HepG2 (cell line): ENCODE measurements at regions not wholly inside any gene's neighbourhood (a gene's known extent, or its start where the extent isn't known, plus 50 kb on each side); places are given as distances from the start of the nearest gene placed in this dataset.

ENCODE experiments used
- ATAC-seq: fragments of 200-7000 bp; cut with Tn5 transposase; 3 replicates; pipeline ENCODE4 v1.9.1; 2020; ENCODE audit warnings: mild to moderate bottlenecking, moderate library complexity
- BruUV-seq: library from RNA; stranded (reverse); fragments of 400-500 nt; replicated peaks from 2 replicates; lab custom pipeline; 2021; lab: Mats Ljungman, UMichigan
- CTCF ChIA-PET: fragments of 300-600 bp; formaldehyde crosslinking; extraction: SDS; loops from one replicate; lab custom pipeline; 2021; ENCODE audit warnings: low total read pairs, inconsistent platforms, low intra/inter-chr PET ratio; lab: Yijun Ruan, JAX
- POLR2A ChIA-PET: fragments of 350-600 bp; sonication (Branson Sonifier 250); formaldehyde crosslinking; loops from one replicate; lab custom pipeline; 2020; ENCODE audit warnings: antibody characterized with exemption, inconsistent platforms; lab: Yijun Ruan, JAX
- DNase-seq: peaks from one replicate; pipeline ENCODE4 v3.0.0-alpha.2; 2015; ENCODE audit warnings: low spot score
- FAIRE-seq: peaks from 3 replicates; lab custom pipeline; 2011; peaks lifted over from hg19 to GRCh38; lab: Jason Lieb, UNC
- H2AFZ ChIP-seq: one replicate; pipeline ENCODE4 v1.6.1; 2011; ENCODE audit warnings: low read length, inconsistent platforms
- H3K27ac ChIP-seq: fragments of 300-600 bp; 3 replicates; pipeline ENCODE4 v1.8.0; 2011; ENCODE audit warnings: mixed run types, mild to moderate bottlenecking, mixed read lengths, low read length, inconsistent platforms; ENCODE audit not compliant: insufficient read depth; ENCODE audit errors: extremely low read length
- H3K27me3 ChIP-seq, 2 experiments: fragments of 200-600 bp in 1 of 2; 2 replicates in 1 of 2; 3 replicates in 1 of 2; pipeline versions ENCODE4 v1.6.0 to v1.8.0; 2011; ENCODE audit warnings: low read length in 2 of 2, mild to moderate bottlenecking in 2 of 2, moderate library complexity in 2 of 2, inconsistent platforms in 1 of 2; ENCODE audit not compliant: insufficient read depth in 2 of 2, control insufficient read depth in 1 of 2
- H3K36me3 ChIP-seq, 2 experiments: fragments of 200-600 bp in 1 of 2; replicated peaks in 1 of 2; 2 replicates in 1 of 2; 3 replicates in 1 of 2; pipeline versions ENCODE4 v1.5.1 to v1.8.0; 2011; ENCODE audit warnings: low read length in 2 of 2, inconsistent platforms in 1 of 2; ENCODE audit not compliant: insufficient read depth in 2 of 2, control insufficient read depth in 1 of 2
- H3K4me1 ChIP-seq: 2 replicates; pipeline ENCODE4 v1.5.1; 2012; ENCODE audit warnings: low read length, inconsistent platforms; ENCODE audit not compliant: insufficient read depth
- H3K4me2 ChIP-seq: 2 replicates; pipeline ENCODE4 v1.6.0; 2011; ENCODE audit warnings: low read depth, low read length, inconsistent platforms
- H3K4me3 ChIP-seq, 3 experiments: fragments of 200-600 bp in 1 of 3; sonication (generic), shearing (Covaris generic) in 1 of 3; replicated peaks in 1 of 3; 2 replicates each; pipeline ENCODE4 v1.5.1; 2011 to 2016; ENCODE audit warnings: low read length in 3 of 3, inconsistent platforms in 2 of 3, low read depth in 2 of 3, mild to moderate bottlenecking in 2 of 3, control low read depth in 1 of 3, mixed read lengths in 1 of 3; ENCODE audit not compliant: insufficient read depth in 1 of 3
- H3K79me2 ChIP-seq: one replicate; pipeline ENCODE4 v1.6.1; 2011; ENCODE audit warnings: low read length, inconsistent platforms; ENCODE audit not compliant: insufficient read depth
- H3K9ac ChIP-seq: 2 replicates; pipeline ENCODE4 v1.6.0; 2011; ENCODE audit warnings: mild to moderate bottlenecking, low read depth, low read length, inconsistent platforms; ENCODE audit not compliant: insufficient read depth
- H3K9me3 ChIP-seq: 2 replicates; pipeline ENCODE4 v1.5.1; 2012; ENCODE audit warnings: mild to moderate bottlenecking, low read length
- H4K20me1 ChIP-seq: 2 replicates; pipeline ENCODE4 v1.6.0; 2011; ENCODE audit warnings: inconsistent platforms, mild to moderate bottlenecking, low read length, moderate library complexity; ENCODE audit not compliant: insufficient read depth
- ATF7 ChIP-seq, 2 experiments: fragments of 450-650 bp in 1 of 2; sonication (generic) in 1 of 2; formaldehyde crosslinking in 1 of 2; IDR thresholded peaks; 2 replicates each; pipeline versions ENCODE4 v1.4.0 to v1.6.1; 2016 to 2020; ENCODE audit warnings: antibody characterized with exemption in 1 of 2, mild to moderate bottlenecking in 1 of 2, missing genetic modification reagents in 1 of 2
- HNF4G ChIP-seq, 2 experiments: sonication (generic) in 1 of 2; formaldehyde crosslinking in 1 of 2; IDR thresholded peaks; 2 replicates each; pipeline versions ENCODE4 v1.4.0 to v1.6.1; 2011 to 2020; ENCODE audit warnings: borderline replicate concordance in 2 of 2, low read depth in 2 of 2, mild to moderate bottlenecking in 2 of 2, low read length in 1 of 2, missing genetic modification reagents in 1 of 2, moderate library complexity in 1 of 2
- IRF1 ChIP-seq: sonication (generic); formaldehyde crosslinking; IDR thresholded peaks from 2 replicates; pipeline ENCODE4 v1.4.0; 2020; ENCODE audit warnings: low read depth, mild to moderate bottlenecking, missing genetic modification reagents
- PAWR ChIP-seq: sonication (generic); formaldehyde crosslinking; IDR thresholded peaks from 2 replicates; pipeline ENCODE4 v1.4.0; 2020; ENCODE audit warnings: missing genetic modification reagents, mild to moderate bottlenecking, borderline replicate concordance
- RNF2 ChIP-seq: fragments of 450-650 bp; conservative IDR thresholded peaks from 2 replicates; pipeline ENCODE4 v1.6.1; 2016; ENCODE audit warnings: low read depth
- TOPORS ChIP-seq: sonication (generic); formaldehyde crosslinking; IDR thresholded peaks from 2 replicates; pipeline ENCODE4 v1.8.0; 2023; ENCODE audit warnings: mild to moderate bottlenecking, missing genetic modification reagents
- WIZ ChIP-seq: sonication (generic); formaldehyde crosslinking; IDR thresholded peaks from 2 replicates; pipeline ENCODE4 v1.5.1; 2020; ENCODE audit warnings: mild to moderate bottlenecking, missing genetic modification reagents
- ZBTB1 ChIP-seq: sonication (generic); formaldehyde crosslinking; IDR thresholded peaks from 2 replicates; pipeline ENCODE4 v1.4.0; 2020; ENCODE audit warnings: missing genetic modification reagents, borderline replicate concordance
- ZNF138 ChIP-seq: sonication (generic); formaldehyde crosslinking; IDR thresholded peaks from 2 replicates; pipeline ENCODE4 v1.5.0; 2020; ENCODE audit warnings: mild to moderate bottlenecking, low read depth, missing genetic modification reagents
- ZNF547 ChIP-seq: sonication (generic); formaldehyde crosslinking; IDR thresholded peaks from 2 replicates; pipeline ENCODE4 v1.5.1; 2020; ENCODE audit warnings: mild to moderate bottlenecking, missing genetic modification reagents
- ZNF572 ChIP-seq: sonication (generic); formaldehyde crosslinking; IDR thresholded peaks from 2 replicates; pipeline ENCODE4 v1.5.1; 2020; ENCODE audit warnings: mild to moderate bottlenecking, missing genetic modification reagents
- WGBS: methylation state at CpG from one replicate; pipeline ENCODE4 v1.1.6; 2017; ENCODE audit warnings: low lambda C conversion rate; 5-methylcytosine and 5-hydroxymethylcytosine counted together
- in situ Hi-C: cut with HindIII; loops from 2 replicates; pipeline ENCODE4 v1.10.0; 2017; ENCODE audit warnings: low pct_unique_long_range_greater_than_20kb; ENCODE audit not compliant: extremely low pct_ligation_motif_present
- intact Hi-C: fragments of 100-400 bp; cut with micrococcal nuclease; formaldehyde crosslinking; loops from one replicate; pipeline ENCODE4 v1.10.0; 2022; ENCODE audit not compliant: unreplicated experiment
- TF ChIP-seq, protein P1 (sequence below): sonication (generic); formaldehyde crosslinking; IDR thresholded peaks from 2 replicates; pipeline ENCODE4 v1.4.0; 2020; ENCODE audit warnings: missing genetic modification reagents
- TF ChIP-seq, protein P2 (sequence below), 2 experiments: sonication (generic) in 1 of 2; formaldehyde crosslinking in 1 of 2; IDR thresholded peaks; 2 replicates each; pipeline versions ENCODE4 v1.4.0 to v1.6.1; 2016 to 2020; ENCODE audit warnings: borderline replicate concordance in 1 of 2, low read depth in 1 of 2, mild to moderate bottlenecking in 1 of 2, missing genetic modification reagents in 1 of 2
- TF ChIP-seq, protein P3 (sequence below): sonication (generic); formaldehyde crosslinking; IDR thresholded peaks from 2 replicates; pipeline ENCODE4 v1.4.0; 2020; ENCODE audit warnings: mild to moderate bottlenecking, missing genetic modification reagents, borderline replicate concordance

- TF ChIP-seq PAWR (CRISPR knock-in tag) (no peak), ZNF547 (CRISPR knock-in tag) (no peak), ZNF572 (CRISPR knock-in tag) (no peak)
- TF ChIP-seq, protein P1, sequence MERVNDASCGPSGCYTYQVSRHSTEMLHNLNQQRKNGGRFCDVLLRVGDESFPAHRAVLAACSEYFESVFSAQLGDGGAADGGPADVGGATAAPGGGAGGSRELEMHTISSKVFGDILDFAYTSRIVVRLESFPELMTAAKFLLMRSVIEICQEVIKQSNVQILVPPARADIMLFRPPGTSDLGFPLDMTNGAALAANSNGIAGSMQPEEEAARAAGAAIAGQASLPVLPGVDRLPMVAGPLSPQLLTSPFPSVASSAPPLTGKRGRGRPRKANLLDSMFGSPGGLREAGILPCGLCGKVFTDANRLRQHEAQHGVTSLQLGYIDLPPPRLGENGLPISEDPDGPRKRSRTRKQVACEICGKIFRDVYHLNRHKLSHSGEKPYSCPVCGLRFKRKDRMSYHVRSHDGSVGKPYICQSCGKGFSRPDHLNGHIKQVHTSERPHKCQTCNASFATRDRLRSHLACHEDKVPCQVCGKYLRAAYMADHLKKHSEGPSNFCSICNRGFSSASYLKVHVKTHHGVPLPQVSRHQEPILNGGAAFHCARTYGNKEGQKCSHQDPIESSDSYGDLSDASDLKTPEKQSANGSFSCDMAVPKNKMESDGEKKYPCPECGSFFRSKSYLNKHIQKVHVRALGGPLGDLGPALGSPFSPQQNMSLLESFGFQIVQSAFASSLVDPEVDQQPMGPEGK (CRISPR knock-in tag) = no peak
Observed at GRCh38 chr9:82895822-82896110, 167.2 kb downstream of the RASEF start (continued).

GRCh38 chr9:82903503-82903902 lies 159.4 kb downstream of the RASEF start:
- BruUV-seq = no TSS peak
- Histone ChIP-seq H3K79me2 (no peaks in the 10 kb centered on the region), H3K9ac (no peak overlapping the region), H3K9me3 (no peaks in the 10 kb centered on the region), H4K20me1 (no peaks in the 10 kb centered on the region), H2AFZ (no peak overlapping the region), H3K4me2 (no peak overlapping the region), H3K27me3 (no peaks in the 10 kb centered on the region), H3K4me1 (no peaks in the 10 kb centered on the region), H3K4me3 (no peak overlapping the region), H3K27ac (no peak overlapping the region), H3K36me3 (no peaks in the 10 kb centered on the region)
- intact Hi-C loops (no loop called here), in situ Hi-C loops (no loop called here)
- POLR2A ChIA-PET = no interaction called here
- no peak for DNase-seq
- CTCF ChIA-PET = no interaction called here
- peak; percentile 46; the same call in 2 of the 3 replicates for ATAC-seq
- no peak for FAIRE-seq
- WGBS = 31% methylated on average over 4 of the region's 4 CpGs
- TF ChIP-seq RNF2 = no peak
- TF ChIP-seq, protein P2, sequence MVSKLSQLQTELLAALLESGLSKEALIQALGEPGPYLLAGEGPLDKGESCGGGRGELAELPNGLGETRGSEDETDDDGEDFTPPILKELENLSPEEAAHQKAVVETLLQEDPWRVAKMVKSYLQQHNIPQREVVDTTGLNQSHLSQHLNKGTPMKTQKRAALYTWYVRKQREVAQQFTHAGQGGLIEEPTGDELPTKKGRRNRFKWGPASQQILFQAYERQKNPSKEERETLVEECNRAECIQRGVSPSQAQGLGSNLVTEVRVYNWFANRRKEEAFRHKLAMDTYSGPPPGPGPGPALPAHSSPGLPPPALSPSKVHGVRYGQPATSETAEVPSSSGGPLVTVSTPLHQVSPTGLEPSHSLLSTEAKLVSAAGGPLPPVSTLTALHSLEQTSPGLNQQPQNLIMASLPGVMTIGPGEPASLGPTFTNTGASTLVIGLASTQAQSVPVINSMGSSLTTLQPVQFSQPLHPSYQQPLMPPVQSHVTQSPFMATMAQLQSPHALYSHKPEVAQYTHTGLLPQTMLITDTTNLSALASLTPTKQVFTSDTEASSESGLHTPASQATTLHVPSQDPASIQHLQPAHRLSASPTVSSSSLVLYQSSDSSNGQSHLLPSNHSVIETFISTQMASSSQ (IDR thresholded peaks at IDR 0.05; ENCODE audit: low read depth) = no peak
- TF ChIP-seq, protein P2 (CRISPR knock-in tag; IDR thresholded peaks at IDR 0.05; ENCODE audit: borderline replicate concordance) = no peak
- TF ChIP-seq HNF4G (IDR thresholded peaks at IDR 0.05; ENCODE audit: borderline replicate concordance, low read depth, low read length) = no peak
- no peak for TF ChIP-seq HNF4G (CRISPR knock-in tag; IDR thresholded peaks at IDR 0.05; ENCODE audit: borderline replicate concordance, low read depth)
- TF ChIP-seq ZBTB1 (CRISPR knock-in tag) = no peak
- no peak for TF ChIP-seq ATF7 (IDR thresholded peaks at IDR 0.05)
- TF ChIP-seq ATF7 (CRISPR knock-in tag; IDR thresholded peaks at IDR 0.05) = no peak
- no peak for TF ChIP-seq TOPORS
- no peak for TF ChIP-seq ZNF138 (CRISPR knock-in tag)
- no peak for TF ChIP-seq WIZ
- TF ChIP-seq, protein P3, sequence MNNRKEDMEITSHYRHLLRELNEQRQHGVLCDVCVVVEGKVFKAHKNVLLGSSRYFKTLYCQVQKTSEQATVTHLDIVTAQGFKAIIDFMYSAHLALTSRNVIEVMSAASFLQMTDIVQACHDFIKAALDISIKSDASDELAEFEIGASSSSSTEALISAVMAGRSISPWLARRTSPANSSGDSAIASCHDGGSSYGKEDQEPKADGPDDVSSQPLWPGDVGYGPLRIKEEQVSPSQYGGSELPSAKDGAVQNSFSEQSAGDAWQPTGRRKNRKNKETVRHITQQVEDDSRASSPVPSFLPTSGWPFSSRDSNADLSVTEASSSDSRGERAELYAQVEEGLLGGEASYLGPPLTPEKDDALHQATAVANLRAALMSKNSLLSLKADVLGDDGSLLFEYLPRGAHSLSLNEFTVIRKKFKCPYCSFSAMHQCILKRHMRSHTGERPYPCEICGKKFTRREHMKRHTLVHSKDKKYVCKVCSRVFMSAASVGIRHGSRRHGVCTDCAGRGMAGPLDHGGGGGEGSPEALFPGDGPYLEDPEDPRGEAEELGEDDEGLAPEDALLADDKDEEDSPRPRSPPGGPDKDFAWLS = no peak
- no peak for TF ChIP-seq IRF1 (CRISPR knock-in tag)
